ENCODE measurements at regions not wholly inside any gene's neighbourhood (a gene's known extent, or its start where the extent isn't known, plus 50 kb on each side); places are given as distances from the start of the nearest gene placed in this dataset.

- H3K27me3 ChIP-seq = no peaks in the 10 kb centered on the region
- H3K4me1 ChIP-seq = no peaks in the 10 kb centered on the region
- WGBS, 2 donors = 69 to 86% methylated on average over 2 of the region's 2 CpGs
- no peaks in the 10 kb centered on the region for H3K36me3 ChIP-seq (replicated peaks in 1 of 2; ENCODE audit: insufficient read depth in 1 of 2, low read depth in 2 of 2)
- ATAC-seq (no peak), DNase-seq (no peak)
- intact Hi-C loops (cut with DNase I) = no loop called here
- no peaks in the 10 kb centered on the region for H3K9me3 ChIP-seq
- no peak overlapping the region for H3K27ac ChIP-seq
- TF ChIP-seq CTCF (IDR thresholded peaks at IDR 0.05) = no peak
- no peak for TF ChIP-seq POLR2A (IDR thresholded peaks at IDR 0.05)
- H3K4me3 ChIP-seq = no peak overlapping the region
Observed at GRCh38 chr9:18348083-18348475, 125.9 kb upstream of the ADAMTSL1 start.

GRCh38 chr9:18349530-18349929, 124.4 kb upstream of the ADAMTSL1 start:
- Histone ChIP-seq H3K9me3 (no peaks in the 10 kb centered on the region), H3K27ac (no peak overlapping the region), H3K36me3 (replicated peaks in 1 of 2; ENCODE audit: insufficient read depth in 1 of 2, low read depth in 2 of 2) (no peaks in the 10 kb centered on the region), H3K4me3 (no peak overlapping the region), H3K27me3 (no peaks in the 10 kb centered on the region), H3K4me1 (no peaks in the 10 kb centered on the region)
- DNase-seq (no peak), ATAC-seq (no peak)
- 34 to 36% methylated on average over 3 of the region's 3 CpGs for WGBS, 2 donors
- intact Hi-C loops (cut with DNase I) = no loop called here
- no peak for TF ChIP-seq POLR2A (IDR thresholded peaks at IDR 0.05)
- no peak for TF ChIP-seq CTCF (IDR thresholded peaks at IDR 0.05)

- DNase-seq = no peak
- ATAC-seq = no peak
- intact Hi-C loops (cut with DNase I) = no loop called here
- Histone ChIP-seq H3K27me3 (no peaks in the 10 kb centered on the region), H3K4me1 (no peaks in the 10 kb centered on the region), H3K9me3 (no peaks in the 10 kb centered on the region), H3K36me3 (replicated peaks in 1 of 2; ENCODE audit: insufficient read depth in 1 of 2, low read depth in 2 of 2) (no peaks in the 10 kb centered on the region), H3K4me3 (no peak overlapping the region), H3K27ac (no peak overlapping the region)
- 77 to 81% methylated on average over 3 of the region's 3 CpGs for WGBS, 2 donors
- TF ChIP-seq CTCF (IDR thresholded peaks at IDR 0.05) (no peak), POLR2A (IDR thresholded peaks at IDR 0.05) (no peak)
Observed at GRCh38 chr9:18350036-18350435, 123.9 kb upstream of the ADAMTSL1 start.

- no peaks in the 10 kb centered on the region for H3K4me1 ChIP-seq
- H3K27me3 ChIP-seq = no peaks in the 10 kb centered on the region
- ATAC-seq (no peak), DNase-seq (no peak)
- no peak overlapping the region for H3K4me3 ChIP-seq
- no peak overlapping the region for H3K27ac ChIP-seq
- TF ChIP-seq CTCF (IDR thresholded peaks at IDR 0.05) (no peak), POLR2A (IDR thresholded peaks at IDR 0.05) (no peak)
- WGBS, 2 donors = 50 to 55% methylated on average over 4 of the region's 4 CpGs
- intact Hi-C loops (cut with DNase I) = no loop called here
- no peaks in the 10 kb centered on the region for H3K36me3 ChIP-seq (replicated peaks in 1 of 2; ENCODE audit: insufficient read depth in 1 of 2, low read depth in 2 of 2)
- H3K9me3 ChIP-seq = no peaks in the 10 kb centered on the region
Observed at GRCh38 chr9:18350995-18351595, 122.9 kb upstream of the ADAMTSL1 start.

GRCh38 chr9:18352711-18353110, 121.2 kb upstream of the ADAMTSL1 start:
- TF ChIP-seq CTCF (IDR thresholded peaks at IDR 0.05) (no peak), POLR2A (IDR thresholded peaks at IDR 0.05) (no peak)
- 72 to 74% methylated on average over 3 of the region's 3 CpGs for WGBS, 2 donors
- Histone ChIP-seq H3K27ac (no peak overlapping the region), H3K9me3 (no peaks in the 10 kb centered on the region), H3K4me1 (no peaks in the 10 kb centered on the region), H3K4me3 (no peak overlapping the region), H3K36me3 (replicated peaks in 1 of 2; ENCODE audit: insufficient read depth in 1 of 2, low read depth in 2 of 2) (no peaks in the 10 kb centered on the region), H3K27me3 (no peaks in the 10 kb centered on the region)
- intact Hi-C loops (cut with DNase I) = no loop called here
- ATAC-seq = no peak
- no peak for DNase-seq
